Stimulated activated CD4-positive, alpha-beta T cell treated with anti-CD3 and anti-CD28 coated beads, Interleukin-4, amount 100 ng/mL, for 48 hours (primary cell): ENCODE measurements at regions not wholly inside any gene's neighbourhood (a gene's known extent, or its start where the extent isn't known, plus 50 kb on each side); places are given as distances from the start of the nearest gene placed in this dataset.

Experiments used
- DNase-seq, 2 donors: peaks; one replicate each; pipeline ENCODE4 v3.0.0-alpha.2; 2020; ENCODE audit warnings: low read depth in 2 of 2

DNA sequence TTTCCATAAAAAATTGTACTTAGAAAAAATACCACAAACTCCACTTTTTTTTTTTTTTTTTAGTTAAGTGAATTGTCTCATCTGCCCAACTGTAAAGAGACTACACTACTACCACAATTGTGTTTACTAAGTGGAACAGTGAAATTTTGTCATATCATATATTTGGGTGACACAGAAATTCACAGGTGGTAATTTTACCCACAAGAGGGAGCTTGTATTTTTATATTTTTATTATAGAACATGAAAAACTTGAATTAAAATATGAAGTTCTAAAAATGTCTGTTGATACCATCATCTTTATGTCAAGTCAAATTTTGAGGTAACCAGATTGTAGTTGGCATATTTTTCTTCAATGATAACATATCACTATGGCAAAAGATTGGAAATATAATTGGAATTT is 329.4 kb upstream of the SOX5 start:
- DNase-seq: no peak

DNA sequence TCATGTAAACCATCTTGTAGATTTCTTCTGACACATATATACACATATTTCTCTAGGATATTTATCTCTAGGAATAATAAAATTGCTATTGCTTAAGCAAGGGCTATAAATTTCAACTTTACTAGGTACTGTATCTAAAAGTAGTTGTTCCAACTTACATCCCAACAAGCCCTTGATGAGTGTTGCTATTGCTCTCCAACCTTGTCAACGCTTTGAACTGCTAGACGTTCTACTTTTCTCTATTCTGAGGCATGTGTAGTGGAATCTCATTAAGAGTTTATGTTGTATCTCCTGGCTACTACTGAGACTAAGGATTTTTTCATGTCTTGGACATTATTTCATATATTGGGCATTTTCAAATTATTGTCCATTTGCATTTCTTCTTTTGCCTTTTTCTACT is 321.5 kb upstream of the SOX5 start:
- no peak for DNase-seq

DNA sequence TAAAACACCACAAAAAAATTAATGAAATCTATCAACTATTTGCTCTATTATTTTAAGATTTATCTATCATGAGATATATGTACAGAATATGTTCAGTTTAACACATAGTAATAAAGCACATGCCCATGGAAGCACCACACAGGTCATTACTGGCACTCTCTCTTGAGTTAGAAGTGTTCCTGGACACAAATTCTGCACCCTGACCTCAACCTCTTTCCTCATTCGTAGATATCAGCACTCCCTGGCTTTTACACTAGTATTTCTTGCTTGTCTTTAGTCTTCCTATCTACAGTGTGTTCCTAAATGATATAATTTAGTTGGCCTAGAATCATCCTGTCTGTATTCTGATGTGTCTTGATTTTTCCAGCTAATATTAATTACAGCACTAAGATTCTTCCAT is 321.0 kb upstream of the SOX5 start:
- no peak for DNase-seq

- no peak for DNase-seq
These were observed 319.3 kb upstream of the SOX5 start for GRCh38 chr12:24268663-24269186.

DNA sequence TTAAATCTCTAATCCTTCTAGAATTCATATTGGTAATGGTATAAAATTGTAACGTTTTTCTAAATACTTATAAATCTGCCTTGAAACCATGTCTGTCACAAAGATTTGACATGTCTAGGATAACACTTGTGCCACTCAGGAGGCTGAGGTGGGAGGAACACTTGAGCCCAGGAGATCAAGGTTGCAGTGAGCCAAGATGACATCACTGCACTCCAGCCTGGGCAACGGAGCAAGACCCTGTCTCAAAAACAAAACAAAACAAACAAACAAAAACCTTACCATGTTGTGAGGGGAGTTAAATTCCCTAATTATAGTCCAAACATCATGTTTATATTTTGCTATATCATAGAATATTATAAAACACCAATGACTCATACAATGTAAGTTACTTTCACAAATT is 317.5 kb upstream of the SOX5 start:
- no peak for DNase-seq

GRCh38 chr12:24256684-24257083 is 307.2 kb upstream of the SOX5 start:
- no peak for DNase-seq

DNA sequence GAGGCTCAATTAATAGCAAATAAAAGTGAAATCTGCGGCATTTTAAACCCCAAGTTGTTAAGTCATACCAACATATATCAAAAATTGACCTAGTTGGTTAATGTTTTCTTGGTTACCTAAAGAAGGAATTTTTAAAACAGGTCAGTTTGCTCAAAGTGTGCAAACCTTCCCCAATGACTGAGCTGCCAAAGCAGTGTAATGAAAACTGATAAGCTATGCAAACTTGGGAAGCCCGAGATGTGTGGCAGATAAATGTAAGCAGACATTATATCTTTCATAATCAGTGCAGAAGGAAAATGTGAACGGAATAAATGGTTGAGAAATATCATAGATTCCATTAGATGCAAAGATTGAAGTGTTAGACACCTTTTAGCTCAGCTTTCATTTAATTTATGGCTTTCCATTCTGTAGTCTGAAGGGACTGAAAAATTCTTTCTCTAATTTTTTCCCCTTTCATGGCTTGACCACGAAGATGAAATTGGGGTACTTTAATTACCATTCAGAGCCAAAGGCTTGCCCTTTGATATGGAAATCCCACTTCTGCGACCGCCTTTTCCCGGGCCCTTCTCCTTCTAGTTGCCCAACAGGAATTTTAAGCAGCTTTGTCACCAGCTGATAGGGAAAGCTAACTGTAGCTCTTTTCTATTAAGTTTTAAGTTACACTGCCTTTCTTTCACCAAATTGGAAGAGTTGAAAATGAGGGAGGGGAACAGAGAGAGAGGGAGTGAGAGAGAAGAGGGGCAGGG is 306.6 kb upstream of the SOX5 start:
- DNase-seq: no peak

DNA sequence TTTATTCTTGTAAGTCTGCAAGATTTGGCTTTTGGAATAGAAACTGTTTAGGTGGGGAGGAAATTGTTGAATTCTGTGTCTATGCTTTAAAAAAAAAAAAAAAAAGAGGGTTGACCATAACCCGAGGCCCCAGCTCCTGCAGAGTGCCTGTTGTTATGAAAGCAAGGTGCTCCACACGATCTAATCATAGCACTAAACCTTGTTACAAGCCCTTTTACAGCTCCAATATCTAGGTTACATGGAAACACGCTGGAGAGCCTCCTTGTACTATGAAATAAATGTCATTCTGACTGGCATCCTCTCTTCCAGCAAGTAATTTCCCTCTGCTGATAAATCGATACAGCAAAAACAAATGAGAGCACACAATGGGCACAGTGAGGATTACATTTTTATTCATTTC is 303.1 kb upstream of the SOX5 start:
- no peak for DNase-seq

- DNase-seq: no peak
These were observed 297.5 kb upstream of the SOX5 start for GRCh38 chr12:24246934-24247333.

GRCh38 chr12:24246376-24246775 is 296.9 kb upstream of the SOX5 start:
- DNase-seq: no peak

- no peak for DNase-seq
These were observed 295.3 kb upstream of the SOX5 start for GRCh38 chr12:24244801-24245200.

GRCh38 chr12:24244231-24244630 is 294.8 kb upstream of the SOX5 start:
- no peak for DNase-seq

GRCh38 chr12:24240707-24241106 is 291.2 kb upstream of the SOX5 start:
- no peak for DNase-seq

DNA sequence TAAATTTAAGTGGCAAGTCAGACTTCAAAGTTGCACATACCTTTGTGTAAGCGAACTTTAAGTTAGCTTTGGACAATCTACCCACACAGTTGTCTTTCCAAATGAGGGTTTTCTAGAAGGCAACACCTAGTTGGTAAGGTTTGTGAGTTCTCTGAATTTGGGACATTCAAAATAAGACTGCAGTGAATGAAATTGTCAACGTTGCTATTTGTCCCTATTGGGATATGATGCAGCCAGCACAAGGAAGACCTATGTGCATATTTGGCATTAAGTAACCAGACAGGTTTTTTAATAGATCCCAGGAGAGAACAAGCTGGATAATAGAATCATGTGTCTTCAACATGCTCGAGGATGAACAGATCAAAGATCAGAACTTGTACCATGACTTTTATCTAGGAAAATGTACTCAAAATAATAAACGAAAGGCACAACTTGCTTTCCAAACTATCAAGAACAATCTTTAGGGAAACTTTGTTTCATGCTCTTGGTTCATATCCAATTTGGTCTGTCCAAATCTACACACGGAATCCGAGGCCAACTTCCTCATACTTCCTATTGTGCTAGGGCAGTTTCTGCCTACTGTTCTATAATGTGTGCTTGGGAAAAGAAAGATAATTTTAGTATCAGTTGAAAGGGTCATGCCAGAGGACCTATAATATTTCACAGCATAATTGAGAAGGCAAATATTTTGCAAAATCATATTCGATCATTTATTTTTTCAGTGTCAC is 284.2 kb upstream of the SOX5 start:
- no peak for DNase-seq

DNA sequence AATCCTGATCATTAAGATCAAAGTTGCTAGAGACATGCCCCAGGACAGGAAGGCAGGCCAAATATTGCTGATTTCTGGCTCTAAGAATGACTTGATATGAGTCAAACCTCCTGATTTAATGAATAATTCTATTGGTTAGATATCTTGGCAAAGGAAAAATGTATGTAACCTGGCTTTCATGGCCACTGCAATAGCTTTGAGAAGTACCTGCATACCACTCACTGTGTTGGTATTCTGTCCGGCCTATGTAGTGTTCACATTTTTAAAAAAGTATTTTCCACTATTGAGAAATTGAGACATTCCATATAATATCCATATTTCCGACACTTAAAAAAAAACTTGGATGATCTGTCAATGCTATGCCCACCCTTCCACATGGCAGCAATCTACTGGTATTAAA is 283.1 kb upstream of the SOX5 start:
- no peak for DNase-seq

GRCh38 chr12:24231298-24231697 is 281.8 kb upstream of the SOX5 start:
- DNase-seq: no peak

GRCh38 chr12:24230061-24230701 is 280.7 kb upstream of the SOX5 start:
- no peak for DNase-seq

GRCh38 chr12:24229031-24229700 is 279.7 kb upstream of the SOX5 start:
- DNase-seq: no peak

DNA sequence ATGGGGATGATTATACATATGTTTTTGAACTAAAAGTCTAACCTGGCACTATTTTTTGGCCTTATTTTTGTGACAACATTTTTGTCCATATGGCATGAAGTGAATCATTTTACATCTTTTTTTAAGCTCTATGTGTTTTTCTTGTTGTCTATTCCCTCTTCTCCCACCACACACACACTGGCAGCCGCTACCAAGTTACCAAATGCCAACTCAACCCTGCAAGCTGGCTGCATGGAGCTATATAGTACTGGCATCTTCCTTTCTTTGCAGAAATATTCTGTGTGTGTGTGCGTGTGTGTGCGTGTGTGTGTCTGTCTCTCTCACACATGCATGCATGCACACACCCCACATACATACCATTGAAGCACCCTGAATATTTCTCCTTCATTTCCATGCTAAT is 278.9 kb upstream of the SOX5 start:
- DNase-seq: no peak

DNA sequence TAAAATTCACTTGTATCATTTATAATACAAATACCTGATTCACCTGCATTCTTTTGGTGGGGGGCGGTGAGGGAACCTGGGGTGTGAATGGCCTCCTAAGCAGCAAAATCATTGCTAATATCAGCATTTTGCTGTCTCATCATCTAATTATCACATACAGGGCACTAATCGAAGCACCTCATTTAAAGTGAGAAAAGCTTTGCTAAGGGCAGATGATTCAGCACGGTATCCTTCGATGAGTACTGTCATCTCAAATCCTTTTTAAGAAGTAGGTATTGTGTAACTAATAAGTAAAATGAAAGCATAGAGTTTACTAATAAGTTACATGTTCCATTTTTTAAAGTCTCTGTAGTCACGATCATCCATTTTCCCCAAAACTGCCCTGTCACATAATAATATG is 278.1 kb upstream of the SOX5 start:
- DNase-seq: no peak

DNA sequence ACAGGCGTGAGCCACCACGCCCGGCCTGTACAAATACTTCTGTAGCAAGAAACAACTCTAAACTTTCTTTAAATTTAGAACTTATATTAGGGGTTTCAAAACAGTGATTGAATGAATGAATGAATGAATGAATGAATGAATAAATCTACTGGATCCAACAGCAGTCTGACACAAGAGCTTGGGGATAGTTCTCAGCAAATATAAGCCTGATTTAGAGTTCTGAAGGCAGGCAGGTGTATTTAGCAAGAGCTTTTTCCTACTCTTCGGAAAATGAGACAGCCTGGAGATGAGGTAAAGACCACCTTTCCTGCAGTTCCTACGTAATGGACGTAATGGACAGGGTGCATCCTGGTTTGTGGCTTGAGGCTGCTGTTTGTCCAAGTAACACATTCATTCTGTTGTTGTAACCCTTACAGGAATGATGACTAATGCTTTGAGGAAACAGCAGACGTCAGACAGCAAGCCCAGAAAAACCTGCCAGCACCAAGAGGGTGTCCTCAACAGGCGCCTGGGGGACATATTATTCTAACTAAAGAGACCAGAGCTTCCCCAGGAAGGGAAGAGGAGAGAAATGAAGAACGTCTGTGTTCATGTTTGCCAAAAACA is 277.4 kb upstream of the SOX5 start:
- DNase-seq: no peak

- DNase-seq: no peak
These were observed 274.9 kb upstream of the SOX5 start for GRCh38 chr12:24224401-24224800.
